HEK293T (cell line): ENCODE measurements at regions not wholly inside any gene's neighbourhood (a gene's known extent, or its start where the extent isn't known, plus 50 kb on each side); places are given as distances from the start of the nearest gene placed in this dataset.

Source experiments
- CTCF ChIA-PET: fragments of 350-600 bp; formaldehyde crosslinking; extraction: SDS; loops from one replicate; lab custom pipeline; 2021; ENCODE audit warnings: antibody characterized with exemption, inconsistent platforms; lab: Yijun Ruan, JAX
- POLR2A ChIA-PET: fragments of 350-600 bp; formaldehyde crosslinking; extraction: SDS; loops from one replicate; lab custom pipeline; 2020; ENCODE audit warnings: antibody characterized with exemption, inconsistent platforms; lab: Yijun Ruan, JAX
- DNase-seq: peaks from one replicate; pipeline ENCODE4 v3.0.0; 2012; ENCODE audit warnings: mixed read lengths; ENCODE audit errors: extremely low spot score
- ARNT ChIP-seq: fragments of 450-650 bp; IDR thresholded peaks from 2 replicates; pipeline ENCODE4 v1.6.1; 2017; ENCODE audit warnings: mild to moderate bottlenecking
- BHLHE40 ChIP-seq: fragments of 450-650 bp; IDR thresholded peaks from 2 replicates; pipeline ENCODE4 v1.6.1; 2016; ENCODE audit warnings: mild to moderate bottlenecking, moderate library complexity, borderline replicate concordance
- CTBP1 ChIP-seq: fragments of 450-650 bp; IDR thresholded peaks from 2 replicates; pipeline ENCODE4 v1.6.1; 2016; ENCODE audit warnings: borderline replicate concordance
- ELF4 ChIP-seq: fragments of 450-650 bp; IDR thresholded peaks from 2 replicates; pipeline ENCODE4 v1.6.1; 2017; ENCODE audit warnings: antibody characterized with exemption
- FOXA1 ChIP-seq: fragments of 450-650 bp; IDR thresholded peaks from 2 replicates; pipeline ENCODE4 v1.6.1; 2016; ENCODE audit warnings: mild to moderate bottlenecking
- FOXK2 ChIP-seq: fragments of 450-650 bp; IDR thresholded peaks from 2 replicates; pipeline ENCODE4 v1.6.1; 2016; ENCODE audit warnings: mild to moderate bottlenecking
- FOXM1 ChIP-seq: fragments of 450-650 bp; IDR thresholded peaks from 2 replicates; pipeline ENCODE4 v1.6.1; 2017; ENCODE audit warnings: mild to moderate bottlenecking, borderline replicate concordance
- HDGF ChIP-seq: fragments of 450-650 bp; IDR thresholded peaks from 2 replicates; pipeline ENCODE4 v1.6.1; 2017; ENCODE audit warnings: antibody characterized with exemption, borderline replicate concordance
- L3MBTL2 ChIP-seq: fragments of 450-650 bp; conservative IDR thresholded peaks from 2 replicates; pipeline ENCODE4 v1.6.1; 2016; ENCODE audit warnings: mild to moderate bottlenecking
- LEF1 ChIP-seq: fragments of 450-650 bp; IDR thresholded peaks from 2 replicates; pipeline ENCODE4 v1.6.1; 2017; ENCODE audit warnings: mild to moderate bottlenecking, borderline replicate concordance
- NFRKB ChIP-seq: fragments of 450-650 bp; IDR thresholded peaks from 2 replicates; pipeline ENCODE4 v1.6.1; 2016; ENCODE audit warnings: mild to moderate bottlenecking, moderate library complexity
- SP1 ChIP-seq: fragments of 450-650 bp; IDR thresholded peaks from 2 replicates; pipeline ENCODE4 v1.6.1; 2017
- SUZ12 ChIP-seq: fragments of 450-650 bp; IDR thresholded peaks from 2 replicates; pipeline ENCODE4 v1.6.1; 2016; ENCODE audit warnings: mild to moderate bottlenecking
- TARDBP ChIP-seq: fragments of 450-650 bp; IDR thresholded peaks from 2 replicates; pipeline ENCODE4 v1.6.1; 2016
- ZNF384 ChIP-seq: fragments of 450-650 bp; IDR thresholded peaks from 2 replicates; pipeline ENCODE4 v1.6.1; 2016
- TF ChIP-seq, protein P1 (sequence below): fragments of 450-650 bp; IDR thresholded peaks from 2 replicates; pipeline ENCODE4 v1.6.1; 2016

DNA sequence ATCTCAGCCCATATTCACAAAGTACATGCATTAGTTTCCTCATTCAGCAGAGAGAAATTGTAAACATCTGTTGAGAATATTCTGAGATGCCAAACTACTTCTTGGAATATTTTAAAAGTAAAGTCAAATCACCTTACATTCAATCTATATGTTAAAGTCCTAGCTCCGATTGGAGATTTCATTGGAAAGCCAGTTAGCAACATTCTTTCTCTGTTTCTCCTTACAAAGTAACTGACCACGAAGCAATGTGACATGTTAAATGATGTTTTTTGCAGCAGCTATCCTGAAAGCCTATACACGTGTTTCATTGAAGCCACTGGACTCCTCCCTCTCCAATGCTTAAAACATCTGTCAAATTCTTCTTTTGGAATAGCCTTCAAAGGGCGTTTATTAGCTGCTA is 379.1 kb upstream of the CCNH start:
- ChIA-PET POLR2A (no interaction called here), CTCF (no interaction called here)
- no peak for TF ChIP-seq LEF1
- no peak for TF ChIP-seq L3MBTL2
- no peak for TF ChIP-seq ELF4
- TF ChIP-seq FOXM1 = no peak
- no peak for TF ChIP-seq HDGF
- no peak for TF ChIP-seq ZNF384
- no peak for TF ChIP-seq NFRKB
- TF ChIP-seq FOXA1 = no peak
- TF ChIP-seq FOXK2 = no peak
- TF ChIP-seq ARNT = no peak
- no peak for TF ChIP-seq CTBP1
- TF ChIP-seq SUZ12 = no peak
- TF ChIP-seq, protein P1, sequence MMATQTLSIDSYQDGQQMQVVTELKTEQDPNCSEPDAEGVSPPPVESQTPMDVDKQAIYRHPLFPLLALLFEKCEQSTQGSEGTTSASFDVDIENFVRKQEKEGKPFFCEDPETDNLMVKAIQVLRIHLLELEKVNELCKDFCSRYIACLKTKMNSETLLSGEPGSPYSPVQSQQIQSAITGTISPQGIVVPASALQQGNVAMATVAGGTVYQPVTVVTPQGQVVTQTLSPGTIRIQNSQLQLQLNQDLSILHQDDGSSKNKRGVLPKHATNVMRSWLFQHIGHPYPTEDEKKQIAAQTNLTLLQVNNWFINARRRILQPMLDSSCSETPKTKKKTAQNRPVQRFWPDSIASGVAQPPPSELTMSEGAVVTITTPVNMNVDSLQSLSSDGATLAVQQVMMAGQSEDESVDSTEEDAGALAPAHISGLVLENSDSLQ = no peak
- TF ChIP-seq BHLHE40 = no peak
- TF ChIP-seq SP1 = no peak
- TF ChIP-seq TARDBP = no peak
- no peak for DNase-seq

DNA sequence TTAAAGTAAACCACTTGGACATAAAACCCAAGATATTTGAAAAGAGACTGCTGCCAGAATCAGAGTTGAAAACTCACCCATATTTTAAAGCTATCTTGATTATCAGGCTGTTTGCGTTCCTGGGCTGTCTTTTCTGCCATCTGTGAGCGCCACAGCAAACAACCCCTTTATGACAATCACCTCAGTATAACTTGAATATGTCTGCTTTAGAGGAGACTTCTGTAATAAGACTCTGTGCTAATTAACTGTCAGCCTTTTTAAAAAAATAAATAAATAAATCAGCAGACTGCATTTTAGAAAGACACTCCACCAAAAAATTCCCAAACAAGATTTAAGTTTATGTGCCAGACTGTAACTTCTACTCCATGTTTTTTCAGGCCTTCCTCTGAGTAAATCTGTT is 375.7 kb upstream of the CCNH start:
- TF ChIP-seq FOXK2 (no peak), BHLHE40 (no peak), SUZ12 (no peak), HDGF (no peak), L3MBTL2 (no peak), ARNT (no peak), CTBP1 (no peak), TARDBP (no peak), FOXM1 (no peak), ELF4 (no peak)
- TF ChIP-seq, protein P1 = no peak
- DNase-seq = no peak
- ChIA-PET POLR2A (interaction anchor here (0.6 kb wide), 1 partner anchor 912 kb away, joined by 3 read pairs; no protein-coding TSS in a partner anchor), CTCF (no interaction called here)

DNA sequence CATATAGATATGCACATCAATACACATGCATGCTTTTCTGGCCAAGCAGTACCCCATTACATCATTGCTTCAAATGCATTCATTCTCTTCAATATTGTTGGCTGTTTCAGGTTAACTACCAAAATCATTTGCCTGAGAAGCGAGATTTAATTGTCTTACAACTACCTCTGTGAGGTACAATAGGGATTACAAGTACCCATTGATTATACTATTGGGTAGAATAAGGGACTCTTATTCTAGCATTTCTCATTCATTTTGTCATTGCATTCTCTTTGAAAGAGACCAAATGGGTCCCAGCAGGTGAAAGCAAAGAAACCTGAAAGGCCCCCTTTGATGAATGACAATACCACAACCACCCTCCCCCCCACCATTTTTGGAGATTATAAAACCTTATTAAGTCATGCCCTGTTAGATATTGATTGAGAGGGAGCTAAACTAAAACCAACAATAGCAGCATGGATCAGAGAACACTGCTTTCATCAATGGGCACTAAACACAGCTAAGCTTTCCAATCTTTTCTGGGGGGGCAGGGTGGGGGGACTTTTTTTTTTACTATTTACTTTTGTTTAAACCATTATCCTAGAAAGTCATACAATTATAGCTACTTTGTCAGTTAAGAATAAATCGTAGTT is 375.0 kb upstream of the CCNH start:
- ChIA-PET POLR2A (no interaction called here), CTCF (no interaction called here)
- TF ChIP-seq NFRKB = no peak
- no peak for TF ChIP-seq LEF1
- no peak for DNase-seq

DNA sequence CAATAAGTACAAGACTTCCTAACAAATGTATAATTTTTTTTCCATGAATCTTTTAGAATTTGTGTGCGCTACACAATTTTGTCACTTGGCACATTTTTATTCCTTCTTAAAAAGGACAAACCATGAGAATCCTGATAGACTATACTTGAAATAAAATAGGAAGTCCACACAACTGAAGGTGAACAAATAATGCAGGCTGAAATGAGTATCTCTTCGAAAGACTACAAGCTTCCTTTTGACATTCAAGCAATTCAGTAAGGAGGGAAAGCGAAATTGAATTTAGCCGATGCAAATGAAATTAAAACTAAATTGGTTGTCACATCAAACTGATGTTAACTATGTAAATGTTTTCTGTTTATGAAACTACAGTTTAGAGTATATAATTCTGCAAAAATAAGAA is 374.4 kb upstream of the CCNH start:
- TF ChIP-seq HDGF (no peak), ZNF384 (no peak), L3MBTL2 (no peak), CTBP1 (no peak), ELF4 (no peak), SP1 (no peak), TARDBP (no peak), ARNT (no peak), LEF1 (no peak), FOXM1 (no peak), NFRKB (no peak), FOXK2 (no peak), FOXA1 (no peak), SUZ12 (no peak), BHLHE40 (no peak)
- TF ChIP-seq, protein P1 = no peak
- ChIA-PET POLR2A (no interaction called here), CTCF (no interaction called here)
- DNase-seq = no peak

DNA sequence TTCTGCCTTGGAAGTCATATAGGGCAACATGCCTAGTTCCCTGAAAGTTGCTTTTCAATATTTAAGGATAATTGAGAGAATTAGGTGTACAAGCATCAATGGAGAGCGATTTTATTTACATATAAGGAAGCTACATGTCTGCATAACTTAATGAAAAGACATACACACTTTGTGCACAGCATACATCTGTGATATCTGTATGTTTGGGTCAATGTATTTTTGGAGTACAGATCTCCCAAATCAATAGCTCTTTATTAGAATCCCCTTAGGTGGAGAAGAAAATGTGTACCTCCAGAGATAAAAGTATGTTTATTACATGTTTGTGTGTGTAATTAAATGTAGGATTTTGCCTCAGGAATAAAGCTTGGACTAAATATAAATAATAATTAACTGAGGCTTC is 373.7 kb upstream of the CCNH start:
- ChIA-PET CTCF (no interaction called here), POLR2A (no interaction called here)
- DNase-seq = no peak
- TF ChIP-seq SP1 (no peak), TARDBP (no peak), FOXK2 (no peak), ARNT (no peak), LEF1 (no peak), CTBP1 (no peak), SUZ12 (no peak), L3MBTL2 (no peak), FOXM1 (no peak), HDGF (no peak), NFRKB (no peak), FOXA1 (no peak), ZNF384 (no peak), BHLHE40 (no peak), ELF4 (no peak)
- TF ChIP-seq, protein P1 = no peak
